ENCODE measurements at regions not wholly inside any gene's neighbourhood (a gene's known extent, or its start where the extent isn't known, plus 50 kb on each side); places are given as distances from the start of the nearest gene placed in this dataset.

DNA sequence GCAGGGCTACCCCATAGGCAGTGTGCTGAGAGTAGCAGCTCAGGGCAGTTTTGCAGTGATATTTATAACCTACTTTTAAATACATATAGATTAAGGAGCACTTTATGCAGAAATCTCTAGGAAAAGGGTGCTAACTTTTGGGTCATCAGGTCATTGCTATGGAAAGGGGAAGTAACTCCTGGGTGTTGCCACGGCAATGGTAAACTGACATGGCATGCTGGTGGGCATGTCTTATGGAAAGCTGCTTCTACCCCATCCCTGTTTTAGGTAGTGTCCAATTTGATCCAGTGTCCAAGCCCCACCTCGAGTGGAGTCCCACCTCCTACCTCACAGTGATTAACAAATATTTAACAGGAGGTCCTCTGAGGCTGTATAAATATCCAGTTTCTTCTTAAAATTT, 56.8 kb upstream of the XPA start:
- Mint-ChIP-seq H3K9me3 (peaks cover 14 to 17% of the 10 kb centered on the region in 2 experiments), H3K36me3 (ENCODE audit: insufficient read depth in 1 of 3, low read depth in 3 of 3) (peaks cover 0 to 4% (median 0%) of the 10 kb centered on the region in 3 experiments; a peak in 1 of 7 replicates), H3K4me1 (0 out of 4 replicates have a peak, but pooled peaks cover 0 to 3% of the 10 kb centered on the region in 2 experiments), H3K4me3 (no peak overlapping the region), H3K27ac (no peak overlapping the region), H3K27me3 (ENCODE audit: low read depth) (peaks cover 59% of the 10 kb centered on the region)
- no peak overlapping the region for H3K18ac ChIP-seq (ENCODE audit: insufficient read length, low read depth, low read length)
- H4K5ac ChIP-seq (ENCODE audit: insufficient read length, low read depth, low read length), result no peak overlapping the region
- no peaks in the 10 kb centered on the region for H3K79me1 ChIP-seq (ENCODE audit: insufficient read depth, low read depth, low read length, poor library complexity, severe bottlenecking)
- H3K23me2 ChIP-seq (ENCODE audit: insufficient read length, low read depth, low read length, poor library complexity, severe bottlenecking), result no peaks in the 10 kb centered on the region
- TF ChIP-seq, protein P1, sequence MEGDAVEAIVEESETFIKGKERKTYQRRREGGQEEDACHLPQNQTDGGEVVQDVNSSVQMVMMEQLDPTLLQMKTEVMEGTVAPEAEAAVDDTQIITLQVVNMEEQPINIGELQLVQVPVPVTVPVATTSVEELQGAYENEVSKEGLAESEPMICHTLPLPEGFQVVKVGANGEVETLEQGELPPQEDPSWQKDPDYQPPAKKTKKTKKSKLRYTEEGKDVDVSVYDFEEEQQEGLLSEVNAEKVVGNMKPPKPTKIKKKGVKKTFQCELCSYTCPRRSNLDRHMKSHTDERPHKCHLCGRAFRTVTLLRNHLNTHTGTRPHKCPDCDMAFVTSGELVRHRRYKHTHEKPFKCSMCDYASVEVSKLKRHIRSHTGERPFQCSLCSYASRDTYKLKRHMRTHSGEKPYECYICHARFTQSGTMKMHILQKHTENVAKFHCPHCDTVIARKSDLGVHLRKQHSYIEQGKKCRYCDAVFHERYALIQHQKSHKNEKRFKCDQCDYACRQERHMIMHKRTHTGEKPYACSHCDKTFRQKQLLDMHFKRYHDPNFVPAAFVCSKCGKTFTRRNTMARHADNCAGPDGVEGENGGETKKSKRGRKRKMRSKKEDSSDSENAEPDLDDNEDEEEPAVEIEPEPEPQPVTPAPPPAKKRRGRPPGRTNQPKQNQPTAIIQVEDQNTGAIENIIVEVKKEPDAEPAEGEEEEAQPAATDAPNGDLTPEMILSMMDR (conservative IDR thresholded peaks at IDR 0.05), result no peak
- no peak overlapping the region for H2AFZ ChIP-seq (ENCODE audit: low read length)
- H4K20me1 ChIP-seq (ENCODE audit: control insufficient read depth, insufficient read depth, insufficient read length), result no peaks in the 10 kb centered on the region
- H3K9me3 ChIP-seq (ENCODE audit: control insufficient read depth, low read depth, low read length), result no peaks in the 10 kb centered on the region
- H3K9ac ChIP-seq (ENCODE audit: extremely low read depth, insufficient read length, low read length), result no peak overlapping the region
- no peak overlapping the region for H3T11ph ChIP-seq (ENCODE audit: low read length)
- H3K14ac ChIP-seq (ENCODE audit: insufficient read depth, low read length), result no peak overlapping the region
- H3K4me1 ChIP-seq (ENCODE audit: insufficient read depth, low read length), result no peaks in the 10 kb centered on the region
- H2AK5ac ChIP-seq (ENCODE audit: insufficient read length, low read length), result no peak overlapping the region
- no peaks in the 10 kb centered on the region for H3K79me2 ChIP-seq (ENCODE audit: insufficient read depth, low read length)
- no peak overlapping the region for H3K4me2 ChIP-seq (ENCODE audit: insufficient read depth, insufficient read length, low read length)
- H2BK20ac ChIP-seq (ENCODE audit: low read depth, low read length, poor library complexity, severe bottlenecking), result no peak overlapping the region
- H3K27ac ChIP-seq (ENCODE audit: insufficient read length, low read depth, low read length), result no peak overlapping the region
- no peak for DNase-seq
- no peak overlapping the region for H4K91ac ChIP-seq (ENCODE audit: insufficient read length, low read depth, low read length)
- H2BK5ac ChIP-seq (ENCODE audit: insufficient read length, low read length), result no peak overlapping the region
- H4K8ac ChIP-seq (replicated peaks; ENCODE audit: insufficient read length, low read depth, low read length), result no peak overlapping the region
- H2BK12ac ChIP-seq (ENCODE audit: insufficient read length, low read depth, low read length), result no peak overlapping the region
- H3K23ac ChIP-seq (ENCODE audit: insufficient read length, low read depth, low read length), result no peak overlapping the region
- H3K27me3 ChIP-seq (ENCODE audit: insufficient read depth, low read length), result no peaks in the 10 kb centered on the region
- no CpG with 5 or more reads among the region's 2 CpGs for whole genome bisulfite sequencing (ENCODE audit: extremely low coverage, insufficient read length, low lambda C conversion rate)
- H3K4ac ChIP-seq (ENCODE audit: low read depth, low read length), result no peak overlapping the region
- H3K56ac ChIP-seq (ENCODE audit: insufficient read length, low read depth, low read length), result no peak overlapping the region
- no peak overlapping the region for H2BK120ac ChIP-seq (ENCODE audit: low read depth, low read length, poor library complexity, severe bottlenecking)
- H2BK15ac ChIP-seq (ENCODE audit: low read depth, low read length), result no peak overlapping the region
